T-cell (primary cell): ENCODE measurements at regions not wholly inside any gene's neighbourhood (a gene's known extent, or its start where the extent isn't known, plus 50 kb on each side); places are given as distances from the start of the nearest gene placed in this dataset.

Experiments used
- ATAC-seq, 4 experiments: fragments of 200-7000 bp in 3 of 4; fragments of 150-1000 bp in 1 of 4; cut with Tn5 transposase; replicated peaks in 1 of 4; 1 replicate in 3 of 4; 2 replicates in 1 of 4; pipeline ENCODE4 v1.10.0; 2021; ENCODE audit warnings: moderate library complexity in 3 of 4, mild to moderate bottlenecking in 2 of 4, moderate number of reproducible peaks in 1 of 4
- CTCF ChIA-PET, 2 donors: fragments of 300-600 bp; sonication (Branson Sonifier 250); formaldehyde crosslinking; loops; one replicate each; lab custom pipeline; 2022; ENCODE audit warnings: antibody characterized with exemption in 2 of 2; lab: Charles Lee
- POLR2A ChIA-PET, 2 donors: fragments of 300-600 bp; sonication (Branson Sonifier 250); formaldehyde crosslinking; loops; one replicate each; lab custom pipeline; 2022; ENCODE audit warnings: antibody characterized with exemption in 2 of 2; lab: Charles Lee
- DNase-seq, 35 experiments: peaks; one replicate each; pipeline versions ENCODE4 v3.0.0 to v3.0.0-alpha.2; 2013 to 2023
- H3K27ac ChIP-seq: one replicate; pipeline ENCODE4 v1.5.1; 2013; ENCODE audit warnings: low read length
- H3K27me3 ChIP-seq, 2 experiments: replicated peaks in 1 of 2; 1 replicate in 1 of 2; 2 replicates in 1 of 2; pipeline versions ENCODE4 v1.6.1 to v1.7.0; 2013; ENCODE audit warnings: low read length in 1 of 2, mixed read lengths in 1 of 2; ENCODE audit not compliant: control insufficient read depth in 2 of 2, insufficient read depth in 2 of 2; ENCODE audit errors: extremely low read depth in 1 of 2
- H3K36me3 ChIP-seq, 2 donors: 1 replicate in 1 of 2; 2 replicates in 1 of 2; pipeline versions ENCODE4 v1.6.1 to v1.7.0; 2013; ENCODE audit warnings: low read length in 1 of 2; ENCODE audit not compliant: control insufficient read depth in 2 of 2, insufficient read depth in 1 of 2; ENCODE audit errors: extremely low read depth in 1 of 2
- H3K4me1 ChIP-seq, 2 experiments: 1 replicate in 1 of 2; 2 replicates in 1 of 2; pipeline versions ENCODE4 v1.6.1 to v1.7.0; 2013; ENCODE audit warnings: low read length in 2 of 2, mixed read lengths in 1 of 2; ENCODE audit not compliant: insufficient read depth in 2 of 2, control insufficient read depth in 1 of 2; ENCODE audit errors: extremely low read depth in 1 of 2
- H3K4me3 ChIP-seq, 2 donors: 1 replicate in 1 of 2; 2 replicates in 1 of 2; pipeline versions ENCODE4 v1.5.1 to v1.7.0; 2013; ENCODE audit warnings: mild to moderate bottlenecking in 2 of 2, low read length in 1 of 2, moderate library complexity in 1 of 2; ENCODE audit not compliant: control insufficient read depth in 1 of 2; ENCODE audit errors: extremely low read depth in 1 of 2
- H3K9me3 ChIP-seq: 2 replicates; pipeline ENCODE4 v1.7.0; 2013
- H3K27ac Mint-ChIP-seq, 2 donors: one replicate each; pipeline ENCODE4 v1.8.0; 2020 to 2021; ENCODE audit warnings: mild to moderate bottlenecking in 2 of 2, mixed read lengths in 2 of 2
- H3K27me3 Mint-ChIP-seq, 2 donors: one replicate each; pipeline ENCODE4 v1.8.0; 2021 to 2022; ENCODE audit warnings: mixed read lengths in 2 of 2
- H3K36me3 Mint-ChIP-seq: one replicate; pipeline ENCODE4 v1.8.0; 2021; ENCODE audit warnings: mixed read lengths
- H3K4me1 Mint-ChIP-seq, 3 donors: one replicate each; pipeline ENCODE4 v1.8.0; 2020 to 2022; ENCODE audit warnings: mixed read lengths in 3 of 3, mild to moderate bottlenecking in 1 of 3
- H3K4me3 Mint-ChIP-seq, 3 donors: one replicate each; pipeline ENCODE4 v1.8.0; 2020 to 2022; ENCODE audit warnings: mild to moderate bottlenecking in 3 of 3, mixed read lengths in 3 of 3, moderate library complexity in 3 of 3
- H3K9me3 Mint-ChIP-seq, 3 donors: one replicate each; pipeline ENCODE4 v1.8.0; 2020 to 2022; ENCODE audit warnings: mixed read lengths in 3 of 3
- WGBS: methylation state at CpG from one replicate; pipeline ENCODE4 v1.1.5; 2013; ENCODE audit warnings: missing lambda C conversion rate; ENCODE audit not compliant: insufficient coverage; 5-methylcytosine and 5-hydroxymethylcytosine counted together

GRCh38 chr3:80606073-80606472, 838.3 kb upstream of the ROBO1 start:
- Histone ChIP-seq H3K4me1 (no peaks in the 10 kb centered on the region), H3K27ac (no peak overlapping the region), H3K4me3 (no peak overlapping the region), H3K27me3 (no peaks in the 10 kb centered on the region), H3K9me3 (no peaks in the 10 kb centered on the region), H3K36me3 (no peaks in the 10 kb centered on the region)
- DNase-seq (no peak), ATAC-seq (no peak)
- Mint-ChIP-seq H3K4me3 (no peak overlapping the region), H3K27me3 (no peaks in the 10 kb centered on the region), H3K27ac (no peak overlapping the region), H3K4me1 (no peaks in the 10 kb centered on the region), H3K9me3 (peaks cover 8 to 28% (median 20%) of the 10 kb centered on the region in 3 donors), H3K36me3 (no peaks in the 10 kb centered on the region)
- WGBS = no CpG with 5 or more reads among the region's 4 CpGs
- CTCF ChIA-PET = no interaction called here
- POLR2A ChIA-PET = no interaction called here

DNA sequence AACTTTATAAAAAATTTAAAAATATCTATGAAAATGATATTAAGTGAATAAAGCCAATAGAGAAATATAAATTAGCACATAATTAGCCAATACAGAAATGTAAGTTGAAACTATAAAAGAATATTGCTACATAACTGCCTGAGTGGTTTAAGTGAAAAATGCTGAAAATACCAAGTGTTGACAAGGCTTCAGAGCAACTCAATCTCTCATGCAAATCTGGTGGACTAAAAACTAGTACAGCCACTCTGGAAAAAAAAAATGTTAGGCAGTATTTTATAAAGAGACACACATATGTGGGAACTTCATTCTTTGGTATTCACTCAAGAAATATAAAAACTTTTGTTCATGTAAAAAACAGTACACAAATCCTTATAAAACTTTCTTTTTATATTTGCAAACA, 833.7 kb upstream of the ROBO1 start:
- Mint-ChIP-seq H3K4me1 (no peaks in the 10 kb centered on the region), H3K27ac (no peak overlapping the region), H3K4me3 (no peak overlapping the region), H3K36me3 (no peaks in the 10 kb centered on the region), H3K27me3 (no peaks in the 10 kb centered on the region), H3K9me3 (peaks cover 26 to 28% (median 28%) of the 10 kb centered on the region in 3 donors)
- ChIA-PET CTCF (no interaction called here), POLR2A (no interaction called here)
- ATAC-seq (no peak), DNase-seq (no peak)
- Histone ChIP-seq H3K36me3 (no peaks in the 10 kb centered on the region), H3K27ac (no peak overlapping the region), H3K9me3 (no peaks in the 10 kb centered on the region), H3K4me3 (no peak overlapping the region), H3K4me1 (no peaks in the 10 kb centered on the region), H3K27me3 (no peaks in the 10 kb centered on the region)

GRCh38 chr3:80592792-80593191, 825.0 kb upstream of the ROBO1 start:
- Mint-ChIP-seq H3K4me3 (no peak overlapping the region), H3K36me3 (no peaks in the 10 kb centered on the region), H3K4me1 (no peaks in the 10 kb centered on the region), H3K27me3 (no peaks in the 10 kb centered on the region), H3K9me3 (peaks cover 9 to 19% (median 18%) of the 10 kb centered on the region in 3 donors), H3K27ac (no peak overlapping the region)
- no CpG with 5 or more reads among the region's 1 CpG for WGBS
- Histone ChIP-seq H3K36me3 (no peaks in the 10 kb centered on the region), H3K27me3 (no peaks in the 10 kb centered on the region), H3K4me1 (no peaks in the 10 kb centered on the region), H3K9me3 (no peaks in the 10 kb centered on the region), H3K4me3 (no peak overlapping the region), H3K27ac (no peak overlapping the region)
- ATAC-seq = no peak
- POLR2A ChIA-PET = no interaction called here
- CTCF ChIA-PET = no interaction called here
- DNase-seq = no peak

DNA sequence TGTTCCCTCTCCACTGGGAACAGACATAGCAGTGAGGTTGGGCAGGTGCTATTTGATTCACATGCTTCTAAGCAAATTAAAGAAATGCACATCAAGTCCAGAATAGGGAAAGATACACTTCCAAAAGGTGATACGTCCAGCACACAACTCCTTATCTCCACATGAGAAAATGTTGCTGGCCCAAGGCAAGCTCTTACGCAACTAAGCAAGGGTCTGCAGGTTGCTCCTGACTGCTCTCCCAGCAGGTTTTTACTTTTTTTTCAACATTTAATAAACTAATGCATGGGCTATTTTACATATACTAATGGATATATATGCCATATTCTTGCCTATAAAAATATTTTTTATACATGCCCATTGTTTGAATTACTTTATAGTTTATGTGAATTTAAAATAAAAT, 818.5 kb upstream of the ROBO1 start:
- peaks cover 0 to 3% (median 0%) of the 10 kb centered on the region in 3 donors for H3K9me3 Mint-ChIP-seq
- CTCF ChIA-PET = no interaction called here
- Histone ChIP-seq H3K27ac (no peak overlapping the region), H3K27me3 (no peaks in the 10 kb centered on the region), H3K9me3 (no peaks in the 10 kb centered on the region), H3K4me3 (no peak overlapping the region), H3K4me1 (no peaks in the 10 kb centered on the region), H3K36me3 (no peaks in the 10 kb centered on the region)
- WGBS = no CpG with 5 or more reads among the region's 2 CpGs
- no peaks in the 10 kb centered on the region for H3K4me1 Mint-ChIP-seq
- H3K36me3 Mint-ChIP-seq = no peaks in the 10 kb centered on the region
- DNase-seq (no peak), ATAC-seq (no peak)
- H3K4me3 Mint-ChIP-seq = no peak overlapping the region
- H3K27ac Mint-ChIP-seq = no peak overlapping the region
- no peaks in the 10 kb centered on the region for H3K27me3 Mint-ChIP-seq
- POLR2A ChIA-PET = no interaction called here

DNA sequence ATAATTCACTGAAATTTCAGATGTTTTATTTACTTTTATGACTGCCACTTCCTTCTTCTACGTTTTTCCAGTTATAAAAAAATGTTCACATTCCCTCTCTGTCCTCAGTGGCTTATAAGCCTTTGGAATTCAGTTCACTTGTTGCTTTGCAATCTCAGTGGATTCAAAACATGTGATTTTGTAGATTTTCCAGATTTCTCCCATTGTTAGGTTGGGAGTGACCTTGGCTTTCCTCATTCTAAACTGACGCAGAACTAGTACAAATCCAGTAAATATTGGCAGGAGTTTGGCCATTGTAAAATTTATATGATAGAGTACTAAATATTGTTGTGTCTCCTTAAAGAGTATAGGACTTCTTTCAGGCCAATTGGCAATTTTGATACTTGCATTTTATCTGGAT, 812.3 kb upstream of the ROBO1 start:
- no peak for ATAC-seq
- Histone ChIP-seq H3K27ac (no peak overlapping the region), H3K27me3 (no peaks in the 10 kb centered on the region), H3K36me3 (no peaks in the 10 kb centered on the region), H3K9me3 (no peaks in the 10 kb centered on the region), H3K4me3 (no peak overlapping the region), H3K4me1 (no peaks in the 10 kb centered on the region)
- Mint-ChIP-seq H3K27ac (no peak overlapping the region), H3K36me3 (no peaks in the 10 kb centered on the region), H3K4me1 (no peaks in the 10 kb centered on the region), H3K9me3 (peaks cover 3 to 25% (median 13%) of the 10 kb centered on the region in 3 donors), H3K4me3 (no peak overlapping the region), H3K27me3 (no peaks in the 10 kb centered on the region)
- no peak for DNase-seq
- ChIA-PET POLR2A (no interaction called here), CTCF (no interaction called here)
- WGBS = no CpG with 5 or more reads among the region's 2 CpGs

DNA sequence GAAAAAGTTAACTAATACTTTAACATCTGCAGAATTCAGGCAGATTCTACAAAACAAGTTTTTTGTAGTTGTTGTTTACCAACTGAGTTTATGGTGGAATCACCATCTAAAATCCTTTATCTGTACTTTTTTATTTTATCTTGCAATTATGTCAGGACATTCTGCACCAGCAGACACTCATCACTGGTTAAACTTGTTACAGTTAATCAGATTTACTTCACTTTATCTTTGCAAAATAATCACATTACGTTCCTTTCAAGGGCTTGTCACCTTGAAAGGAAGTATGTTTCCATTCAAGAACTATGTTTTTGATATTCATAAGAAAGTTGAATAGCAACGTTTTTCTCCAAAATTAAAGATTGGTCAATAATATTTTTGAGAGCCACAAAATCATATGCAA, 796.6 kb upstream of the ROBO1 start:
- no peak overlapping the region for H3K4me3 ChIP-seq
- H3K9me3 Mint-ChIP-seq = peaks cover 9 to 17% (median 11%) of the 10 kb centered on the region in 3 donors
- H3K4me1 ChIP-seq = no peaks in the 10 kb centered on the region
- H3K36me3 ChIP-seq = no peaks in the 10 kb centered on the region
- no peaks in the 10 kb centered on the region for H3K36me3 Mint-ChIP-seq
- H3K4me3 Mint-ChIP-seq = no peak overlapping the region
- no peak overlapping the region for H3K27ac Mint-ChIP-seq
- no peaks in the 10 kb centered on the region for H3K9me3 ChIP-seq
- DNase-seq = no peak
- no CpG with 5 or more reads among the region's 2 CpGs for WGBS
- no peaks in the 10 kb centered on the region for H3K27me3 ChIP-seq
- no peak overlapping the region for H3K27ac ChIP-seq
- ChIA-PET POLR2A (no interaction called here), CTCF (no interaction called here)
- no peaks in the 10 kb centered on the region for H3K4me1 Mint-ChIP-seq
- H3K27me3 Mint-ChIP-seq = no peaks in the 10 kb centered on the region
- no peak for ATAC-seq

- no peak overlapping the region for H3K27ac ChIP-seq
- Mint-ChIP-seq H3K36me3 (no peaks in the 10 kb centered on the region), H3K27me3 (no peaks in the 10 kb centered on the region), H3K4me3 (no peak overlapping the region), H3K9me3 (peaks cover 11 to 21% (median 14%) of the 10 kb centered on the region in 3 donors), H3K4me1 (no peaks in the 10 kb centered on the region), H3K27ac (no peak overlapping the region)
- CTCF ChIA-PET = no interaction called here
- WGBS = 73% methylated on average over 3 of the region's 4 CpGs
- H3K4me3 ChIP-seq = no peak overlapping the region
- H3K36me3 ChIP-seq = no peaks in the 10 kb centered on the region
- no peaks in the 10 kb centered on the region for H3K9me3 ChIP-seq
- no peak for ATAC-seq
- H3K4me1 ChIP-seq = no peaks in the 10 kb centered on the region
- POLR2A ChIA-PET = no interaction called here
- DNase-seq = no peak
- no peaks in the 10 kb centered on the region for H3K27me3 ChIP-seq
Observed at GRCh38 chr3:80559701-80560100, 791.9 kb upstream of the ROBO1 start.
